ENCODE measurements at regions not wholly inside any gene's neighbourhood (a gene's known extent, or its start where the extent isn't known, plus 50 kb on each side); places are given as distances from the start of the nearest gene placed in this dataset.
"Not testable (repeated sequence)": the region's sequence is repeated elsewhere in the genome, so short reads cannot be mapped to it uniquely, and the experiment has no call there.

DNA sequence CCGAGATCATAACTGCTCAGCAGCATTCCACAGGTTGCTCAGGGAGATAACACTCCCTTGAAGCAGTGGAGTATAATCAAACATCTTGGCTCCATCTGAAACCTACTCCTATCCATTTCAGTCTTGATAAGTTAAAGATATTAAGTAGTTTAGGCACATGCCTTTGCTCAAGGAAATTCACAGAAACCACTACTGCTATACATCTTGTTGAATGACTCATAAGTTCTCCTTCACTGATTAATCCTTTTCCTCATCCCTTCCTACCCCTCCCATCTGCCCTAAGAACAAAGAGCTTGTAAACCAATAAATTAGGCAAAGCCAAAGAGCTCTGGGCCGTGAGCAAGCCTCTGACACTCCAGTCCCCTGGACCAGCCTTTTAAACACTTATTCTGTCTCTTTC lies 196.5 kb upstream of the SSTR1 start:
- H3K27ac ChIP-seq (ENCODE audit: low read length); H3K27me3 ChIP-seq (ENCODE audit: low read depth, low read length); H3K4me1 ChIP-seq (ENCODE audit: control insufficient read depth in 1 of 2, insufficient read depth in 2 of 2, low read length in 2 of 2); H3K4me3 ChIP-seq (ENCODE audit: low read depth in 1 of 2, low read length in 2 of 2); H3K36me3 ChIP-seq (ENCODE audit: control insufficient read depth in 1 of 2, insufficient read depth in 2 of 2, low read length in 2 of 2): not testable (repeated sequence)
- peaks cover 8 to 22% of the 10 kb centered on the region in 2 donors for H3K9me3 ChIP-seq (ENCODE audit: control insufficient read depth in 1 of 2, low read length in 2 of 2)

- H3K27me3 ChIP-seq (ENCODE audit: low read depth, low read length), result no peaks in the 10 kb centered on the region
- peaks cover 8 to 22% of the 10 kb centered on the region in 2 donors for H3K9me3 ChIP-seq (ENCODE audit: control insufficient read depth in 1 of 2, low read length in 2 of 2)
- H3K4me1 ChIP-seq (ENCODE audit: control insufficient read depth in 1 of 2, insufficient read depth in 2 of 2, low read length in 2 of 2), result no peaks in the 10 kb centered on the region
- H3K4me3 ChIP-seq (ENCODE audit: low read depth in 1 of 2, low read length in 2 of 2), result peak overlapping the region in 1 of 2 donors; percentile 6
- no peaks in the 10 kb centered on the region for H3K36me3 ChIP-seq (ENCODE audit: control insufficient read depth in 1 of 2, insufficient read depth in 2 of 2, low read length in 2 of 2)
- H3K27ac ChIP-seq (ENCODE audit: low read length), result no peak overlapping the region
These were observed 195.6 kb upstream of the SSTR1 start for GRCh38 chr14:38012056-38012455.

GRCh38 chr14:38016497-38016896 lies 191.2 kb upstream of the SSTR1 start:
- Histone ChIP-seq H3K9me3 (ENCODE audit: control insufficient read depth in 1 of 2, low read length in 2 of 2) (peaks cover 4 to 17% of the 10 kb centered on the region in 2 donors), H3K36me3 (ENCODE audit: control insufficient read depth in 1 of 2, insufficient read depth in 2 of 2, low read length in 2 of 2) (no peaks in the 10 kb centered on the region), H3K4me1 (ENCODE audit: control insufficient read depth in 1 of 2, insufficient read depth in 2 of 2, low read length in 2 of 2) (no peaks in the 10 kb centered on the region), H3K27me3 (ENCODE audit: low read depth, low read length) (no peaks in the 10 kb centered on the region), H3K27ac (ENCODE audit: low read length) (no peak overlapping the region), H3K4me3 (ENCODE audit: low read depth in 1 of 2, low read length in 2 of 2) (no peak overlapping the region)

- Histone ChIP-seq H3K27me3 (ENCODE audit: low read depth, low read length) (no peaks in the 10 kb centered on the region), H3K36me3 (ENCODE audit: control insufficient read depth in 1 of 2, insufficient read depth in 2 of 2, low read length in 2 of 2) (no peaks in the 10 kb centered on the region), H3K4me3 (ENCODE audit: low read depth in 1 of 2, low read length in 2 of 2) (no peak overlapping the region), H3K27ac (ENCODE audit: low read length) (no peak overlapping the region), H3K4me1 (ENCODE audit: control insufficient read depth in 1 of 2, insufficient read depth in 2 of 2, low read length in 2 of 2) (no peaks in the 10 kb centered on the region), H3K9me3 (ENCODE audit: control insufficient read depth in 1 of 2, low read length in 2 of 2) (peaks cover 2 to 8% of the 10 kb centered on the region in 2 donors)
These were observed 185.8 kb upstream of the SSTR1 start for GRCh38 chr14:38021861-38022260.

DNA sequence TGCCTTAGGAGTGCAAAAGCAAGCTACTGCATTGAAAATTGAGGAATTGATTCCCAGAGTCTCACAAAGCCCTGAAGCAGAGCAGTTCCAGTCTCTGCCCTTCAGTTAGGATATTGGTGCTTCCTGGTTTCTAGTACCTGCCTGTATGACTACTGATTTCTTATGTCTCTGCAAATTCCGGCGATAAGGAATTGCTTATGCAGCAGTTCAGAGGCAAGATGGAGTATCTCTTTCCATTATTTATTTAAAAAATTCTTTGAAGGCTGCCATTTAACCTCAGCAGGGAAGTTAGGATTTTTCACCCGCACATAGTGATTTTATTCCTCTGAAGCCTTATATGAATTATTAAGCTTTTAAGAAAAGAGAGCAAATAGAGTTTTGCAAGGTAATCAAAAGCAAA lies 184.9 kb upstream of the SSTR1 start:
- no peaks in the 10 kb centered on the region for H3K4me1 ChIP-seq (ENCODE audit: control insufficient read depth in 1 of 2, insufficient read depth in 2 of 2, low read length in 2 of 2)
- H3K36me3 ChIP-seq (ENCODE audit: control insufficient read depth in 1 of 2, insufficient read depth in 2 of 2, low read length in 2 of 2), result no peaks in the 10 kb centered on the region
- no peak overlapping the region for H3K27ac ChIP-seq (ENCODE audit: low read length)
- peaks cover 2 to 8% of the 10 kb centered on the region in 2 donors for H3K9me3 ChIP-seq (ENCODE audit: control insufficient read depth in 1 of 2, low read length in 2 of 2)
- no peak overlapping the region for H3K4me3 ChIP-seq (ENCODE audit: low read depth in 1 of 2, low read length in 2 of 2)
- no peaks in the 10 kb centered on the region for H3K27me3 ChIP-seq (ENCODE audit: low read depth, low read length)

DNA sequence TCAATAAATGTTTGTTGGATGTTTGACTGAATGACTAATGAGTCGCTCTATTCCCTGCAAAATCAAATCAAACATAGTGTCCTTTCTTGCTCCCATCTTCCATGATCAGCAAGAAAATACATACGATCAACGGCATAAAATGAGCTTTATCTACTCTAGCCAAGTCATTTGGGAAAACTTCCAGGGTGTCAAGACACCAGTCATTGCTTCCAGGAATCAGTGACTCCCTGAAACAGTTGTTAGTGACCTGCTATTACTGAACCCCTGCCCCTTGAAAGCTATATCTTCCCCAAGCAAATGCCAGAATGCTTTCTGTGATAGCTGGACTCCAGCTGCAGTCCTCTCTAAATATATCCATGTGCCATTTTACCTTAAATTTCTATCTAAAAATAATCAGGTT lies 169.5 kb upstream of the SSTR1 start:
- Histone ChIP-seq H3K4me3 (ENCODE audit: low read depth in 1 of 2, low read length in 2 of 2) (no peak overlapping the region), H3K9me3 (ENCODE audit: control insufficient read depth in 1 of 2, low read length in 2 of 2) (no peaks in the 10 kb centered on the region), H3K36me3 (ENCODE audit: control insufficient read depth in 1 of 2, insufficient read depth in 2 of 2, low read length in 2 of 2) (no peaks in the 10 kb centered on the region), H3K27ac (ENCODE audit: low read length) (no peak overlapping the region), H3K27me3 (ENCODE audit: low read depth, low read length) (no peaks in the 10 kb centered on the region), H3K4me1 (ENCODE audit: control insufficient read depth in 1 of 2, insufficient read depth in 2 of 2, low read length in 2 of 2) (no peaks in the 10 kb centered on the region)

- no peaks in the 10 kb centered on the region for H3K36me3 ChIP-seq (ENCODE audit: control insufficient read depth in 1 of 2, insufficient read depth in 2 of 2, low read length in 2 of 2)
These were observed 168.7 kb upstream of the SSTR1 start for GRCh38 chr14:38038986-38039385.

GRCh38 chr14:38039496-38039895 lies 168.2 kb upstream of the SSTR1 start:
- Histone ChIP-seq H3K36me3 (ENCODE audit: control insufficient read depth in 1 of 2, insufficient read depth in 2 of 2, low read length in 2 of 2) (no peaks in the 10 kb centered on the region), H3K27me3 (ENCODE audit: low read depth, low read length) (no peaks in the 10 kb centered on the region), H3K27ac (ENCODE audit: low read length) (no peak overlapping the region), H3K4me3 (ENCODE audit: low read depth in 1 of 2, low read length in 2 of 2) (no peak overlapping the region), H3K9me3 (ENCODE audit: control insufficient read depth in 1 of 2, low read length in 2 of 2) (no peaks in the 10 kb centered on the region), H3K4me1 (ENCODE audit: control insufficient read depth in 1 of 2, insufficient read depth in 2 of 2, low read length in 2 of 2) (no peaks in the 10 kb centered on the region)

More at GRCh38 chr14:38038986-38039385, 168.7 kb upstream of the SSTR1 start:
- H3K4me1 ChIP-seq (ENCODE audit: control insufficient read depth in 1 of 2, insufficient read depth in 2 of 2, low read length in 2 of 2), result no peaks in the 10 kb centered on the region
- no peaks in the 10 kb centered on the region for H3K27me3 ChIP-seq (ENCODE audit: low read depth, low read length)
- no peaks in the 10 kb centered on the region for H3K9me3 ChIP-seq (ENCODE audit: control insufficient read depth in 1 of 2, low read length in 2 of 2)
- H3K4me3 ChIP-seq (ENCODE audit: low read depth in 1 of 2, low read length in 2 of 2), result no peak overlapping the region
- H3K27ac ChIP-seq (ENCODE audit: low read length), result no peak overlapping the region

- Histone ChIP-seq H3K27me3 (ENCODE audit: low read depth, low read length) (no peaks in the 10 kb centered on the region), H3K4me3 (ENCODE audit: low read depth in 1 of 2, low read length in 2 of 2) (no peak overlapping the region), H3K9me3 (ENCODE audit: control insufficient read depth in 1 of 2, low read length in 2 of 2) (no peaks in the 10 kb centered on the region), H3K36me3 (ENCODE audit: control insufficient read depth in 1 of 2, insufficient read depth in 2 of 2, low read length in 2 of 2) (no peaks in the 10 kb centered on the region), H3K27ac (ENCODE audit: low read length) (no peak overlapping the region), H3K4me1 (ENCODE audit: control insufficient read depth in 1 of 2, insufficient read depth in 2 of 2, low read length in 2 of 2) (no peaks in the 10 kb centered on the region)
These were observed 167.3 kb upstream of the SSTR1 start for GRCh38 chr14:38040411-38040810.

DNA sequence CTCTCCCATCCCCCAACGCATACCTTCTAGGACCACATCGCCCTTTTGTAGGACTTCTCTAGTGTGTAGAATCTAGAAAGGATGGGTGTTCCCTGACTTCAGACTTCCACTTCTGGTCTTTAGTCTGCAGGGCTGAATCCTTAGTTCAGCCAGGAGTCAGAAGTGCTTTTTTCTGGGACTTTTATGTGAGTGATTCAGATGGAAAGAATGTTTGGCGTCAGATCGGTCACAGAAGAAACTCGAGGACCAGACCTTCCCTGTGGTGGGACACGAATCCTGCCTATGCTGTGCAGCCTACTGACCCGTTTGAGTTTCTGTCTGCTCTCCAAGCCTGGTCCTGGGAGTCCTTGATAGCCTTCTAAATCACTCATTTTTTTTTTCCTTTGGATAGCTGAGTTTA lies 165.4 kb upstream of the SSTR1 start:
- Histone ChIP-seq H3K36me3 (ENCODE audit: control insufficient read depth in 1 of 2, insufficient read depth in 2 of 2, low read length in 2 of 2) (no peaks in the 10 kb centered on the region), H3K4me1 (ENCODE audit: control insufficient read depth in 1 of 2, insufficient read depth in 2 of 2, low read length in 2 of 2) (no peaks in the 10 kb centered on the region)

GRCh38 chr14:38044710-38045109 lies 163.0 kb upstream of the SSTR1 start:
- H3K27me3 ChIP-seq (ENCODE audit: low read depth, low read length), result no peaks in the 10 kb centered on the region
- no peak overlapping the region for H3K4me3 ChIP-seq (ENCODE audit: low read depth in 1 of 2, low read length in 2 of 2)
- H3K4me1 ChIP-seq (ENCODE audit: control insufficient read depth in 1 of 2, insufficient read depth in 2 of 2, low read length in 2 of 2), result no peaks in the 10 kb centered on the region
- no peak overlapping the region for H3K27ac ChIP-seq (ENCODE audit: low read length)
- H3K36me3 ChIP-seq (ENCODE audit: control insufficient read depth in 1 of 2, insufficient read depth in 2 of 2, low read length in 2 of 2), result no peaks in the 10 kb centered on the region
- H3K9me3 ChIP-seq (ENCODE audit: control insufficient read depth in 1 of 2, low read length in 2 of 2), result no peaks in the 10 kb centered on the region

More for the DNA sequence above, 165.4 kb upstream of the SSTR1 start:
- Histone ChIP-seq H3K27ac (ENCODE audit: low read length) (no peak overlapping the region), H3K27me3 (ENCODE audit: low read depth, low read length) (no peaks in the 10 kb centered on the region), H3K9me3 (ENCODE audit: control insufficient read depth in 1 of 2, low read length in 2 of 2) (no peaks in the 10 kb centered on the region), H3K4me3 (ENCODE audit: low read depth in 1 of 2, low read length in 2 of 2) (no peak overlapping the region)

- no peaks in the 10 kb centered on the region for H3K36me3 ChIP-seq (ENCODE audit: control insufficient read depth in 1 of 2, insufficient read depth in 2 of 2, low read length in 2 of 2)
- H3K9me3 ChIP-seq (ENCODE audit: control insufficient read depth in 1 of 2, low read length in 2 of 2), result no peaks in the 10 kb centered on the region
- H3K27me3 ChIP-seq (ENCODE audit: low read depth, low read length), result no peaks in the 10 kb centered on the region
- no peak overlapping the region for H3K4me3 ChIP-seq (ENCODE audit: low read depth in 1 of 2, low read length in 2 of 2)
- no peaks in the 10 kb centered on the region for H3K4me1 ChIP-seq (ENCODE audit: control insufficient read depth in 1 of 2, insufficient read depth in 2 of 2, low read length in 2 of 2)
- H3K27ac ChIP-seq (ENCODE audit: low read length), result no peak overlapping the region
These were observed 162.2 kb upstream of the SSTR1 start for GRCh38 chr14:38045461-38045860.

All from muscle layer of duodenum (tissue), 2 donors.